K562 (cell line): ENCODE measurements at regions not wholly inside any gene's neighbourhood (a gene's known extent, or its start where the extent isn't known, plus 50 kb on each side); places are given as distances from the start of the nearest gene placed in this dataset.

ENCODE experiments used
- CHD2 ChIP-seq: IDR thresholded peaks from 2 replicates; pipeline ENCODE4 v1.6.1; 2011; ENCODE audit warnings: low read depth, low read length
- ELK1 ChIP-seq: sonication (generic); formaldehyde crosslinking; IDR thresholded peaks from 2 replicates; pipeline ENCODE4 v1.8.1; 2022; ENCODE audit warnings: missing genetic modification reagents
- EWSR1 ChIP-seq: fragments of 450-650 bp; IDR thresholded peaks from 2 replicates; pipeline ENCODE4 v1.6.1; 2018; ENCODE audit warnings: borderline replicate concordance, mild to moderate bottlenecking, low read depth, moderate library complexity; ENCODE audit not compliant: partially characterized antibody
- FOXA3 ChIP-seq, 2 experiments: fragments of 450-650 bp in 1 of 2; sonication (generic) in 1 of 2; formaldehyde crosslinking; IDR thresholded peaks in 1 of 2; conservative IDR thresholded peaks in 1 of 2; 2 replicates each; pipeline versions ENCODE4 v1.4.0 to v1.8.0; 2020 to 2022; ENCODE audit warnings: mild to moderate bottlenecking in 2 of 2, missing genetic modification reagents in 1 of 2
- FOXP4 ChIP-seq: sonication (generic); formaldehyde crosslinking; IDR thresholded peaks from 2 replicates; pipeline ENCODE4 v1.8.0; 2022; ENCODE audit warnings: mild to moderate bottlenecking, missing genetic modification reagents, borderline replicate concordance
- HEY1 ChIP-seq: fragments of 250-450 bp; sonication (Bioruptor Pico); IDR thresholded peaks from 2 replicates; pipeline ENCODE4 v1.5.0; 2020; ENCODE audit warnings: mild to moderate bottlenecking, moderate library complexity, borderline replicate concordance
- PTBP1 ChIP-seq: fragments of 200-400 bp; formaldehyde crosslinking; IDR thresholded peaks from 2 replicates; pipeline ENCODE4 v1.6.1; 2017; ENCODE audit warnings: low read depth, low read length
- RAD51 ChIP-seq: fragments of 450-650 bp; IDR thresholded peaks from 2 replicates; pipeline ENCODE4 v1.7.1; 2016; ENCODE audit warnings: low read depth, mild to moderate bottlenecking, borderline replicate concordance
- TCF7L2 ChIP-seq: fragments of 150-350 bp; IDR thresholded peaks from 2 replicates; pipeline ENCODE4 v1.6.1; 2016; ENCODE audit warnings: low read depth, mild to moderate bottlenecking, low read length, moderate library complexity
- ZNF778 ChIP-seq: fragments of 450-650 bp; formaldehyde crosslinking; IDR thresholded peaks from 2 replicates; pipeline ENCODE4 v1.4.0; 2020; ENCODE audit warnings: mild to moderate bottlenecking, moderate library complexity
- TF ChIP-seq, protein P1 (sequence below): fragments of 450-650 bp; IDR thresholded peaks from 2 replicates; pipeline ENCODE4 v1.6.1; 2016; ENCODE audit warnings: mild to moderate bottlenecking, moderate library complexity

- TF ChIP-seq, protein P1, sequence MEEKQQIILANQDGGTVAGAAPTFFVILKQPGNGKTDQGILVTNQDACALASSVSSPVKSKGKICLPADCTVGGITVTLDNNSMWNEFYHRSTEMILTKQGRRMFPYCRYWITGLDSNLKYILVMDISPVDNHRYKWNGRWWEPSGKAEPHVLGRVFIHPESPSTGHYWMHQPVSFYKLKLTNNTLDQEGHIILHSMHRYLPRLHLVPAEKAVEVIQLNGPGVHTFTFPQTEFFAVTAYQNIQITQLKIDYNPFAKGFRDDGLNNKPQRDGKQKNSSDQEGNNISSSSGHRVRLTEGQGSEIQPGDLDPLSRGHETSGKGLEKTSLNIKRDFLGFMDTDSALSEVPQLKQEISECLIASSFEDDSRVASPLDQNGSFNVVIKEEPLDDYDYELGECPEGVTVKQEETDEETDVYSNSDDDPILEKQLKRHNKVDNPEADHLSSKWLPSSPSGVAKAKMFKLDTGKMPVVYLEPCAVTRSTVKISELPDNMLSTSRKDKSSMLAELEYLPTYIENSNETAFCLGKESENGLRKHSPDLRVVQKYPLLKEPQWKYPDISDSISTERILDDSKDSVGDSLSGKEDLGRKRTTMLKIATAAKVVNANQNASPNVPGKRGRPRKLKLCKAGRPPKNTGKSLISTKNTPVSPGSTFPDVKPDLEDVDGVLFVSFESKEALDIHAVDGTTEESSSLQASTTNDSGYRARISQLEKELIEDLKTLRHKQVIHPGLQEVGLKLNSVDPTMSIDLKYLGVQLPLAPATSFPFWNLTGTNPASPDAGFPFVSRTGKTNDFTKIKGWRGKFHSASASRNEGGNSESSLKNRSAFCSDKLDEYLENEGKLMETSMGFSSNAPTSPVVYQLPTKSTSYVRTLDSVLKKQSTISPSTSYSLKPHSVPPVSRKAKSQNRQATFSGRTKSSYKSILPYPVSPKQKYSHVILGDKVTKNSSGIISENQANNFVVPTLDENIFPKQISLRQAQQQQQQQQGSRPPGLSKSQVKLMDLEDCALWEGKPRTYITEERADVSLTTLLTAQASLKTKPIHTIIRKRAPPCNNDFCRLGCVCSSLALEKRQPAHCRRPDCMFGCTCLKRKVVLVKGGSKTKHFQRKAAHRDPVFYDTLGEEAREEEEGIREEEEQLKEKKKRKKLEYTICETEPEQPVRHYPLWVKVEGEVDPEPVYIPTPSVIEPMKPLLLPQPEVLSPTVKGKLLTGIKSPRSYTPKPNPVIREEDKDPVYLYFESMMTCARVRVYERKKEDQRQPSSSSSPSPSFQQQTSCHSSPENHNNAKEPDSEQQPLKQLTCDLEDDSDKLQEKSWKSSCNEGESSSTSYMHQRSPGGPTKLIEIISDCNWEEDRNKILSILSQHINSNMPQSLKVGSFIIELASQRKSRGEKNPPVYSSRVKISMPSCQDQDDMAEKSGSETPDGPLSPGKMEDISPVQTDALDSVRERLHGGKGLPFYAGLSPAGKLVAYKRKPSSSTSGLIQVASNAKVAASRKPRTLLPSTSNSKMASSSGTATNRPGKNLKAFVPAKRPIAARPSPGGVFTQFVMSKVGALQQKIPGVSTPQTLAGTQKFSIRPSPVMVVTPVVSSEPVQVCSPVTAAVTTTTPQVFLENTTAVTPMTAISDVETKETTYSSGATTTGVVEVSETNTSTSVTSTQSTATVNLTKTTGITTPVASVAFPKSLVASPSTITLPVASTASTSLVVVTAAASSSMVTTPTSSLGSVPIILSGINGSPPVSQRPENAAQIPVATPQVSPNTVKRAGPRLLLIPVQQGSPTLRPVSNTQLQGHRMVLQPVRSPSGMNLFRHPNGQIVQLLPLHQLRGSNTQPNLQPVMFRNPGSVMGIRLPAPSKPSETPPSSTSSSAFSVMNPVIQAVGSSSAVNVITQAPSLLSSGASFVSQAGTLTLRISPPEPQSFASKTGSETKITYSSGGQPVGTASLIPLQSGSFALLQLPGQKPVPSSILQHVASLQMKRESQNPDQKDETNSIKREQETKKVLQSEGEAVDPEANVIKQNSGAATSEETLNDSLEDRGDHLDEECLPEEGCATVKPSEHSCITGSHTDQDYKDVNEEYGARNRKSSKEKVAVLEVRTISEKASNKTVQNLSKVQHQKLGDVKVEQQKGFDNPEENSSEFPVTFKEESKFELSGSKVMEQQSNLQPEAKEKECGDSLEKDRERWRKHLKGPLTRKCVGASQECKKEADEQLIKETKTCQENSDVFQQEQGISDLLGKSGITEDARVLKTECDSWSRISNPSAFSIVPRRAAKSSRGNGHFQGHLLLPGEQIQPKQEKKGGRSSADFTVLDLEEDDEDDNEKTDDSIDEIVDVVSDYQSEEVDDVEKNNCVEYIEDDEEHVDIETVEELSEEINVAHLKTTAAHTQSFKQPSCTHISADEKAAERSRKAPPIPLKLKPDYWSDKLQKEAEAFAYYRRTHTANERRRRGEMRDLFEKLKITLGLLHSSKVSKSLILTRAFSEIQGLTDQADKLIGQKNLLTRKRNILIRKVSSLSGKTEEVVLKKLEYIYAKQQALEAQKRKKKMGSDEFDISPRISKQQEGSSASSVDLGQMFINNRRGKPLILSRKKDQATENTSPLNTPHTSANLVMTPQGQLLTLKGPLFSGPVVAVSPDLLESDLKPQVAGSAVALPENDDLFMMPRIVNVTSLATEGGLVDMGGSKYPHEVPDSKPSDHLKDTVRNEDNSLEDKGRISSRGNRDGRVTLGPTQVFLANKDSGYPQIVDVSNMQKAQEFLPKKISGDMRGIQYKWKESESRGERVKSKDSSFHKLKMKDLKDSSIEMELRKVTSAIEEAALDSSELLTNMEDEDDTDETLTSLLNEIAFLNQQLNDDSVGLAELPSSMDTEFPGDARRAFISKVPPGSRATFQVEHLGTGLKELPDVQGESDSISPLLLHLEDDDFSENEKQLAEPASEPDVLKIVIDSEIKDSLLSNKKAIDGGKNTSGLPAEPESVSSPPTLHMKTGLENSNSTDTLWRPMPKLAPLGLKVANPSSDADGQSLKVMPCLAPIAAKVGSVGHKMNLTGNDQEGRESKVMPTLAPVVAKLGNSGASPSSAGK: no peak; the same call in 1 of the 2 replicates
- TF ChIP-seq EWSR1: no peak
- TF ChIP-seq FOXP4 (CRISPR knock-in tag): no peak
- TF ChIP-seq ZNF778 (CRISPR knock-in tag): no peak
- no peak for TF ChIP-seq ELK1 (CRISPR knock-in tag)
- TF ChIP-seq PTBP1: no peak
- no peak for TF ChIP-seq RAD51
- TF ChIP-seq TCF7L2: no peak
- no peak for TF ChIP-seq CHD2
- no peak for TF ChIP-seq HEY1
- TF ChIP-seq FOXA3 (CRISPR knock-in tag; conservative IDR thresholded peaks at IDR 0.05 in 1 of 2, IDR thresholded peaks at IDR 0.05 in 1 of 2): no peak
These were observed 113.7 kb downstream of the TRIM27 start (continued) for GRCh38 chr6:28809947-28810658.
